ENCODE measurements at regions not wholly inside any gene's neighbourhood (a gene's known extent, or its start where the extent isn't known, plus 50 kb on each side); places are given as distances from the start of the nearest gene placed in this dataset.

DNA sequence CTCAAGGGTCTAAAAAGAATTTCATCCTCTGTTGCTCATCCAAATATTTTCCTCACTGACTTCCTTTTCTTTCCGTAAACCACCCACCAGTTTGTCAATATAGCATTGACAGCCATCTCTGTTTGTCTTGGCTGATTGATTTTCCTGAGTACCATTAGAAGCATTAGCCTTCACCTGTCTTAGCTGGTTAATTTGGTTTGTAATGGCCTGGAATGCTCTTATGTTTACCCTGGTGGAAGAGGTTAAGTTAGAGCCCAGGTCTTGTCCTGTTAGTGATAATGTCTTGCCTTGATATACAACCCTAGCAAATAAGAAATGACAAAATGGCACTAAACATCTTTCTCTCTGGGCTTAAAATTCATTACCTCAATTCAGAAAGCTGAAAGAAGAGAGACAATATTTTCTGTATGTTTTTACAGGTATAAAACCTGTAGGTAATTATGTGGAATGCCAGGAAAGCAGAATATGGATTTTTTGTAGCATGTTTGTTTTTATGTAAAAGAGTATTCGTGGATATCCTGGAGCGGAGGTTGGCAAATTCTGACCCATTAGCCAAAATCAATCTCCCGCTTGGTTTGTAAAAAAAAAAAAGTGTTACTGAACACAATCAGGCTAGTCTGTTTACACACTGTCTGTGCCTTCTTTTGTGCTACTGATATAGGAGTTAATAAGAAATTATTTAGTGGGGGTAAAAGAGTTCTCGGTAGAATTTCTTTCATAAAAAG, 224.4 kb upstream of the DAAM1 start:
- Histone ChIP-seq H3K36me3 (ENCODE audit: control insufficient read depth, insufficient read depth, low read length) (no peaks in the 10 kb centered on the region), H3K4me3 (ENCODE audit: low read depth, low read length) (no peak overlapping the region), H3K27me3 (ENCODE audit: control insufficient read depth, insufficient read depth, low read length) (no peaks in the 10 kb centered on the region)
- TF ChIP-seq, protein P1, sequence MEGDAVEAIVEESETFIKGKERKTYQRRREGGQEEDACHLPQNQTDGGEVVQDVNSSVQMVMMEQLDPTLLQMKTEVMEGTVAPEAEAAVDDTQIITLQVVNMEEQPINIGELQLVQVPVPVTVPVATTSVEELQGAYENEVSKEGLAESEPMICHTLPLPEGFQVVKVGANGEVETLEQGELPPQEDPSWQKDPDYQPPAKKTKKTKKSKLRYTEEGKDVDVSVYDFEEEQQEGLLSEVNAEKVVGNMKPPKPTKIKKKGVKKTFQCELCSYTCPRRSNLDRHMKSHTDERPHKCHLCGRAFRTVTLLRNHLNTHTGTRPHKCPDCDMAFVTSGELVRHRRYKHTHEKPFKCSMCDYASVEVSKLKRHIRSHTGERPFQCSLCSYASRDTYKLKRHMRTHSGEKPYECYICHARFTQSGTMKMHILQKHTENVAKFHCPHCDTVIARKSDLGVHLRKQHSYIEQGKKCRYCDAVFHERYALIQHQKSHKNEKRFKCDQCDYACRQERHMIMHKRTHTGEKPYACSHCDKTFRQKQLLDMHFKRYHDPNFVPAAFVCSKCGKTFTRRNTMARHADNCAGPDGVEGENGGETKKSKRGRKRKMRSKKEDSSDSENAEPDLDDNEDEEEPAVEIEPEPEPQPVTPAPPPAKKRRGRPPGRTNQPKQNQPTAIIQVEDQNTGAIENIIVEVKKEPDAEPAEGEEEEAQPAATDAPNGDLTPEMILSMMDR (IDR thresholded peaks at IDR 0.05; ENCODE audit: insufficient read depth, low read depth, low read length), result no peak
- no peak for DNase-seq (ENCODE audit: low read depth)
- ChIA-PET POLR2A (no interaction called here), CTCF (interaction anchor here (1.2 kb wide), 1 partner anchor 55 kb away, joined by 3 read pairs; no protein-coding TSS in a partner anchor)

DNA sequence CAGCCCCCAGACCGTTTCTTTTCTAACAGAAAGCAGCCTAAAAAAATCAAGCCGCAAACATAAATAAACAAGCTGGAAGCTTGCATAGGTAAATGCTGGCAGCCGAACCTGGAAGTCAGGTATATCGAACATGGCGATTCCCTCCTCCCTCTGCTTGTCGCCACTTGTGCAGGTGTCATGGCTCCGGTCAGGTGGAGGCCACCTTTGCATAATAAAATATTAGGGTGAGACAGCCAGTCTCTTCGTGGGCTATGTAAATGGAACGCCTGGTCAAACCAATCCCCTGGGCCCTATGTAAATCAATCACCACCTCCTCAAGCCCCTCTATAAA, 223.9 kb upstream of the DAAM1 start:
- DNase-seq (ENCODE audit: low read depth), result no peak
- ChIA-PET CTCF (interaction anchor here (0.6 kb wide), 1 partner anchor 358 kb away, joined by 3 read pairs; no protein-coding TSS in a partner anchor), POLR2A (no interaction called here)
- no peak overlapping the region for H3K4me3 ChIP-seq (ENCODE audit: low read depth, low read length)
- H3K36me3 ChIP-seq (ENCODE audit: control insufficient read depth, insufficient read depth, low read length), result no peaks in the 10 kb centered on the region
- TF ChIP-seq, protein P1 (IDR thresholded peaks at IDR 0.05; ENCODE audit: insufficient read depth, low read depth, low read length), result no peak
- H3K27me3 ChIP-seq (ENCODE audit: control insufficient read depth, insufficient read depth, low read length), result no peaks in the 10 kb centered on the region

DNA sequence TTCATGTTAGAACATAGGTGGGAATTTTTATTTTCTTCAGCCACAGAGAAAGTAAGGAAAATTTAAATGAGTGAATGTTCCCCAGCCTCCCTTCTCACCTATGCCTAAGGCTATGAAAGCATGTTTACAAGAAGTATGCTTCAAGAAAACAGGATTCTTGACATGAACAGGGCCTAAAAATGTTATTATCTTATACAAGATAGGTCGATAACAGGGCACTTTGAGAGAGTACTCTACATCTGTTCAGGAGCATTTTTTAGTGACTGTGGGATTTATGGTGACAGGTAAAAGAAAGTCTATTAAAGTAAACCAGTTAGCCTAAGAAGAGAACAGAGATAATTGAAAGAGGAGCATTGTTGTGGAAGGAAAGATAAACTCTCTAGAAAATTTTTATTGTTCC, 222.9 kb upstream of the DAAM1 start:
- TF ChIP-seq, protein P1 (IDR thresholded peaks at IDR 0.05; ENCODE audit: insufficient read depth, low read depth, low read length), result no peak
- POLR2A ChIA-PET, result no interaction called here
- DNase-seq (ENCODE audit: low read depth), result no peak
- Histone ChIP-seq H3K4me3 (ENCODE audit: low read depth, low read length) (no peak overlapping the region), H3K36me3 (ENCODE audit: control insufficient read depth, insufficient read depth, low read length) (no peaks in the 10 kb centered on the region), H3K27me3 (ENCODE audit: control insufficient read depth, insufficient read depth, low read length) (no peaks in the 10 kb centered on the region)
- CTCF ChIA-PET, result no interaction called here

DNA sequence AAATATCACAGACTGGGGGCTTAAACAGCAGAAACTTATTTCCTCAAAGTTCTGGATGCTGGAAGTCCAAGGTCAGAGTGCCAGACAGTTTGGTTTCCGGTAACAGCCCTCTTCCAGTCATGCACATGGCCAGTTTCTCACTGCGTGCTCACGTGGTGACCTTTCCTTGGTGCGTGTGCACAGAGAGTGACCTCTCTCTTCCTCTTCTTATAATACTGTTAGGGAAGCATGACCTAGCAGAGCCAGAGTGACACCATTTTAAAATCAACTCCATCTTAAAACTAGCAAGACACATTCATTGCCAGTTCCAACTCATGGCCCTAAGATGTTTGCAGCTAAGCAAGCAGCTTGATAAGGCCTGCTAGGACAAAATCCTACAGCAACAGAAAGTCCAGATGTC, 221.5 kb upstream of the DAAM1 start:
- H3K4me3 ChIP-seq (ENCODE audit: low read depth, low read length), result no peak overlapping the region
- ChIA-PET CTCF (interaction anchor here (0.6 to 1.6 kb wide), 4 partner anchors 9 to 84 kb away, joined by 3 to 5 read pairs (median 4); no protein-coding TSS in a partner anchor), POLR2A (interaction anchor here (0.6 kb wide), 1 partner anchor 12 kb away, joined by 4 read pairs; no protein-coding TSS in a partner anchor)
- no peaks in the 10 kb centered on the region; the same call in 1 of the 2 replicates for H3K27me3 ChIP-seq (ENCODE audit: control insufficient read depth, insufficient read depth, low read length)
- DNase-seq (ENCODE audit: low read depth), result no peak
- TF ChIP-seq, protein P1 (IDR thresholded peaks at IDR 0.05; ENCODE audit: insufficient read depth, low read depth, low read length), result no peak
- H3K36me3 ChIP-seq (ENCODE audit: control insufficient read depth, insufficient read depth, low read length), result no peaks in the 10 kb centered on the region

DNA sequence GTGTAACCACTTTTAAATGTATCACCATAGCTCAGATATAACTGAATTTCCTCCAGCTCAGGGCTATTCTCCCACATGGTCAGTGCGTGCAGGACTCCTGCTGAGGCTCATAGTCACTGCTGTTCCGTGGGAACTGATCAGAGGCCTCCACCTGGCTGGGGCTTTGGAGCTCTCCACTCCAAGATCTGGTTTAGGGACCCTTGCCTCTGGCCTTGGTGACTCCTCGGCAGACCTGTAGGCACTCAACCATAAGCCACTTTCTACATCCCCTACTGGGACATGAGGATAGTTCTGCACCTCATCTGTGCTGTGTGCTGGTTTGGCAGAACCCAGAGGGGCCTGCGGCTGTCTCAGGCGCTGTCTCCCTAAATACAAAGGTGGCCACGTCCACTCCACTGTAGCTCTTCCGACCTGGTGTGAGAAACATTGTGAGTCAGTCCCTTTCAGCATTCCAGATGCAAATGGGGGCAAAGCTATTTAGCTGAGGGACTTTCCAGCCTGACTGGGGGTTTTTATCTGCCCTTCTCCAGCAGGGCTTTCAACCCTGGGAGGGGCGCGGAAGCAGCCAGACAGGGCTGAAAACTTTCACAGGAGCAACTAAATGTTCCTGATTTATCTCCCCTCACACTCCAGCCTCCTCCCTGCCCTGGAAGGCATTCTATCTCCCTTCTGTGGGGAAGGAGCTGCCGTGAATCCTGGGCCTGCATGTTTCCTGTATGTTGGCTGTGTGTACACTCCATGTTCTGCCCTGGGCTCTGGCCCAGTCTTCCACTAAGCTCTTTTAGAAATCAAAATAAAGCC, 218.3 kb upstream of the DAAM1 start:
- DNase-seq (ENCODE audit: low read depth), result no peak
- Histone ChIP-seq H3K36me3 (ENCODE audit: control insufficient read depth, insufficient read depth, low read length) (no peaks in the 10 kb centered on the region), H3K4me3 (ENCODE audit: low read depth, low read length) (no peak overlapping the region), H3K27me3 (ENCODE audit: control insufficient read depth, insufficient read depth, low read length) (no peaks in the 10 kb centered on the region; the same call in 1 of the 2 replicates)
- POLR2A ChIA-PET, result no interaction called here
- CTCF ChIA-PET, result interaction anchor here (1.0 to 1.9 kb wide), 3 partner anchors 11 to 468 kb away, joined by 3 to 6 read pairs (median 3); no protein-coding TSS in a partner anchor
- TF ChIP-seq, protein P1 (IDR thresholded peaks at IDR 0.05; ENCODE audit: insufficient read depth, low read depth, low read length), result no peak

All from BJ (cell line).